ENCODE measurements at regions not wholly inside any gene's neighbourhood (a gene's known extent, or its start where the extent isn't known, plus 50 kb on each side); places are given as distances from the start of the nearest gene placed in this dataset.

- no peak for DNase-seq
These were observed 390.4 kb downstream of the SOX9 start for GRCh38 chr17:72511242-72511641.

GRCh38 chr17:72511874-72512273 lies 391.1 kb downstream of the SOX9 start:
- no peak for DNase-seq

GRCh38 chr17:72512649-72513556 lies 392.1 kb downstream of the SOX9 start:
- no peak for DNase-seq

- DNase-seq = no peak
These were observed 393.6 kb downstream of the SOX9 start for GRCh38 chr17:72514321-72514861.

GRCh38 chr17:72514891-72515290 lies 394.1 kb downstream of the SOX9 start:
- DNase-seq = no peak

- no peak for DNase-seq
These were observed 394.7 kb downstream of the SOX9 start for GRCh38 chr17:72515291-72516065.

GRCh38 chr17:72516772-72517399 lies 396.1 kb downstream of the SOX9 start:
- DNase-seq = no peak

- no peak for DNase-seq
These were observed 396.8 kb downstream of the SOX9 start for GRCh38 chr17:72517413-72518158.

- no peak for DNase-seq
These were observed 397.4 kb downstream of the SOX9 start for GRCh38 chr17:72518159-72518732.

GRCh38 chr17:72518753-72519597 lies 398.2 kb downstream of the SOX9 start:
- DNase-seq = no peak

- no peak for DNase-seq
These were observed 398.7 kb downstream of the SOX9 start for GRCh38 chr17:72519598-72519936.

GRCh38 chr17:72520665-72521303 lies 400.0 kb downstream of the SOX9 start:
- no peak for DNase-seq

GRCh38 chr17:72523491-72523890 lies 402.7 kb downstream of the SOX9 start:
- DNase-seq = no peak

- no peak for DNase-seq
These were observed 404.6 kb downstream of the SOX9 start for GRCh38 chr17:72525225-72526015.

GRCh38 chr17:72526769-72527168 lies 405.9 kb downstream of the SOX9 start:
- DNase-seq = no peak

GRCh38 chr17:72527789-72528188 lies 407.0 kb downstream of the SOX9 start:
- DNase-seq = no peak

GRCh38 chr17:72528683-72529082 lies 407.9 kb downstream of the SOX9 start:
- no peak for DNase-seq

- DNase-seq = no peak
These were observed 408.6 kb downstream of the SOX9 start for GRCh38 chr17:72529386-72529785.

- no peak for DNase-seq
These were observed 409.6 kb downstream of the SOX9 start for GRCh38 chr17:72530454-72530853.

- no peak for DNase-seq
These were observed 410.9 kb downstream of the SOX9 start for GRCh38 chr17:72531729-72532128.
